ENCODE measurements at regions not wholly inside any gene's neighbourhood (a gene's known extent, or its start where the extent isn't known, plus 50 kb on each side); places are given as distances from the start of the nearest gene placed in this dataset.

DNA sequence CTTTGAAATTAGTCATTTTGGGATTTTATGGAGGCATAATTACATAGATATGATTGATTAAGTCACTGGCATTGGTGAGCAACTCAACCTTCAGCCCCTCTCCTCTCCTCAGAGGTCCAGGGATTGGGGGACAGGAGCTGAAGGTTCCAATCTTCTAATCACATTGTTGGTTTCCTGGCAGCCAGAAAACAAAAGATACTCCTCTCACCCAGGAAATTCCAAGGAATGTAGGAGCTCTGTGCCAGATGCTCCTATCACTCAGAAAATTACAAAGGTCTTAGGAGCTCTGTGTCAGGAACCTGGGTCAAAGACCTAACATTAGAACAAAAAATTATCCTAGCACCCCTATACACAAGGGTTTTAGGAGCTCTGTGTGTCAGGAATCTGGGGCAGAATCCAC lies 679.7 kb upstream of the ID4 start:
- Histone ChIP-seq H3K79me2 (ENCODE audit: insufficient read depth, low read length) (no peaks in the 10 kb centered on the region), H4K20me1 (ENCODE audit: insufficient read depth) (no peaks in the 10 kb centered on the region), H3K9ac (ENCODE audit: low read length) (no peak overlapping the region), H3K36me3 (ENCODE audit: control insufficient read depth in 1 of 2, insufficient read depth in 2 of 2, low read length in 2 of 2) (no peaks in the 10 kb centered on the region), H3K4me3 (replicated peaks in 1 of 2; ENCODE audit: low read depth in 1 of 2, low read length in 2 of 2) (no peak overlapping the region), H3K27me3 (ENCODE audit: insufficient read depth, low read length) (no peaks in the 10 kb centered on the region), H3K9me2 (ENCODE audit: insufficient read depth) (no peaks in the 10 kb centered on the region), H3K9me3 (ENCODE audit: control insufficient read depth in 1 of 2, insufficient read depth in 1 of 2, low read depth in 1 of 2, low read length in 2 of 2) (no peaks in the 10 kb centered on the region), H3K27ac (ENCODE audit: low read depth, low read length) (no peak overlapping the region), H3K4me1 (ENCODE audit: control insufficient read depth in 1 of 2, insufficient read depth in 2 of 2, low read length in 2 of 2) (no peaks in the 10 kb centered on the region), H3K4me2 (ENCODE audit: low read length) (no peak overlapping the region), H2AFZ (ENCODE audit: low read depth, low read length, poor library complexity, severe bottlenecking) (no peak overlapping the region)
- no TSS peak for BruUV-seq (replicated peaks)
- DNase-seq (ENCODE audit: low read depth, low spot score): no peak
- no peak for TF ChIP-seq TCF7L2 (IDR thresholded peaks at IDR 0.05; ENCODE audit: borderline replicate concordance, extremely low read depth, insufficient read depth, insufficient read length)
- TF ChIP-seq EZH2phosphoT487 (IDR thresholded peaks at IDR 0.05; ENCODE audit: borderline replicate concordance): no peak
- TF ChIP-seq CTCF (IDR thresholded peaks at IDR 0.05 in 2 of 3, conservative IDR thresholded peaks at IDR 0.05 in 1 of 3; ENCODE audit: borderline replicate concordance in 1 of 3, insufficient read depth in 1 of 3, low read depth in 2 of 3, low read length in 2 of 3): no peak
- no peak for TF ChIP-seq JUND (IDR thresholded peaks at IDR 0.05)
- no peak for TF ChIP-seq EZH2 (IDR thresholded peaks at IDR 0.05)
- no peak for TF ChIP-seq SP1 (IDR thresholded peaks at IDR 0.05; ENCODE audit: low read depth)
- no peak for TF ChIP-seq RAD21 (IDR thresholded peaks at IDR 0.05; ENCODE audit: low read depth)
- no peak for TF ChIP-seq SRF (IDR thresholded peaks at IDR 0.05; ENCODE audit: low read depth)
- ChIA-PET CTCF (no interaction called here), RAD21 (ENCODE audit: low non-redundant PET in 1 of 2, low total read pairs in 2 of 2, uncharacterized antibody in 2 of 2, unreplicated experiment in 2 of 2) (no interaction called here), POLR2A (no interaction called here)
- no peak for ATAC-seq
- intact Hi-C loops (cut with micrococcal nuclease): no loop called here

DNA sequence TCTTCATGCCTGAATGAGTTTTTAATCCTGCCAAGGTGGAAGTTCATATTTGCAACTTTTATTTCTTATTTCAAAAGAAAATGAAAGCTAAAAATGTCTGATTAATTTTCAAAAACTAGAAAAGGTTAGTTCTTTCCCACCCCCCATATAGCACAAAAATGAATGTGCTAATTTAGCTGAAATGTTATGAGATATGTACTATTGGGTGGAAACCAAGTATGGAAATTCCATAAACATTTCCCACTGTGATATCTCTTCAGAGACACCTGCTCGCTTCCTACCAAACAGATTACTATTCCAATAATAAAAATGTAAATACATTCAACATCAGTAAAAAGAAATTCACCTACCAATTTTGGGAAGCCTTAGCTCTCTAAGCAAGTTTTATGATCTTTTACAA lies 678.6 kb upstream of the ID4 start:
- no peaks in the 10 kb centered on the region for H3K4me1 ChIP-seq (ENCODE audit: control insufficient read depth in 1 of 2, insufficient read depth in 2 of 2, low read length in 2 of 2)
- ChIA-PET RAD21 (ENCODE audit: low non-redundant PET in 1 of 2, low total read pairs in 2 of 2, uncharacterized antibody in 2 of 2, unreplicated experiment in 2 of 2) (no interaction called here), CTCF (no interaction called here), POLR2A (no interaction called here)
- H3K27me3 ChIP-seq (ENCODE audit: insufficient read depth, low read length): no peaks in the 10 kb centered on the region
- H3K9ac ChIP-seq (ENCODE audit: low read length): no peak overlapping the region
- ATAC-seq: no peak
- H3K27ac ChIP-seq (ENCODE audit: low read depth, low read length): no peak overlapping the region
- no peak for DNase-seq (ENCODE audit: low read depth, low spot score)
- no peak overlapping the region for H3K4me2 ChIP-seq (ENCODE audit: low read length)
- H3K9me3 ChIP-seq (ENCODE audit: control insufficient read depth in 1 of 2, insufficient read depth in 1 of 2, low read depth in 1 of 2, low read length in 2 of 2): no peaks in the 10 kb centered on the region
- no TSS peak for BruUV-seq (replicated peaks)
- H3K79me2 ChIP-seq (ENCODE audit: insufficient read depth, low read length): no peaks in the 10 kb centered on the region
- no peaks in the 10 kb centered on the region for H4K20me1 ChIP-seq (ENCODE audit: insufficient read depth)
- no peaks in the 10 kb centered on the region for H3K9me2 ChIP-seq (ENCODE audit: insufficient read depth)
- H3K4me3 ChIP-seq (replicated peaks in 1 of 2; ENCODE audit: low read depth in 1 of 2, low read length in 2 of 2): no peak overlapping the region
- H2AFZ ChIP-seq (ENCODE audit: low read depth, low read length, poor library complexity, severe bottlenecking): no peak overlapping the region
- intact Hi-C loops (cut with micrococcal nuclease): no loop called here
- no peaks in the 10 kb centered on the region for H3K36me3 ChIP-seq (ENCODE audit: control insufficient read depth in 1 of 2, insufficient read depth in 2 of 2, low read length in 2 of 2)
- TF ChIP-seq CBX3 (IDR thresholded peaks at IDR 0.05; ENCODE audit: low read depth) (no peak), JUND (IDR thresholded peaks at IDR 0.05) (no peak), SP1 (IDR thresholded peaks at IDR 0.05; ENCODE audit: low read depth) (no peak), TCF7L2 (IDR thresholded peaks at IDR 0.05; ENCODE audit: borderline replicate concordance, extremely low read depth, insufficient read depth, insufficient read length) (no peak), EZH2phosphoT487 (IDR thresholded peaks at IDR 0.05; ENCODE audit: borderline replicate concordance) (no peak), ZFX (IDR thresholded peaks at IDR 0.05) (no peak), CTCF (IDR thresholded peaks at IDR 0.05 in 2 of 3, conservative IDR thresholded peaks at IDR 0.05 in 1 of 3; ENCODE audit: borderline replicate concordance in 1 of 3, insufficient read depth in 1 of 3, low read depth in 2 of 3, low read length in 2 of 3) (no peak), POLR2A (IDR thresholded peaks at IDR 0.05; ENCODE audit: borderline replicate concordance, extremely low read depth, insufficient read depth, insufficient read length) (no peak), FOSL1 (IDR thresholded peaks at IDR 0.05; ENCODE audit: low read depth) (no peak)
- TF ChIP-seq, protein P1, sequence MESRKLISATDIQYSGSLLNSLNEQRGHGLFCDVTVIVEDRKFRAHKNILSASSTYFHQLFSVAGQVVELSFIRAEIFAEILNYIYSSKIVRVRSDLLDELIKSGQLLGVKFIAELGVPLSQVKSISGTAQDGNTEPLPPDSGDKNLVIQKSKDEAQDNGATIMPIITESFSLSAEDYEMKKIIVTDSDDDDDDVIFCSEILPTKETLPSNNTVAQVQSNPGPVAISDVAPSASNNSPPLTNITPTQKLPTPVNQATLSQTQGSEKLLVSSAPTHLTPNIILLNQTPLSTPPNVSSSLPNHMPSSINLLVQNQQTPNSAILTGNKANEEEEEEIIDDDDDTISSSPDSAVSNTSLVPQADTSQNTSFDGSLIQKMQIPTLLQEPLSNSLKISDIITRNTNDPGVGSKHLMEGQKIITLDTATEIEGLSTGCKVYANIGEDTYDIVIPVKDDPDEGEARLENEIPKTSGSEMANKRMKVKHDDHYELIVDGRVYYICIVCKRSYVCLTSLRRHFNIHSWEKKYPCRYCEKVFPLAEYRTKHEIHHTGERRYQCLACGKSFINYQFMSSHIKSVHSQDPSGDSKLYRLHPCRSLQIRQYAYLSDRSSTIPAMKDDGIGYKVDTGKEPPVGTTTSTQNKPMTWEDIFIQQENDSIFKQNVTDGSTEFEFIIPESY (IDR thresholded peaks at IDR 0.05; ENCODE audit: extremely low read depth, insufficient replicate concordance, low read length): no peak
- TF ChIP-seq, protein P2, sequence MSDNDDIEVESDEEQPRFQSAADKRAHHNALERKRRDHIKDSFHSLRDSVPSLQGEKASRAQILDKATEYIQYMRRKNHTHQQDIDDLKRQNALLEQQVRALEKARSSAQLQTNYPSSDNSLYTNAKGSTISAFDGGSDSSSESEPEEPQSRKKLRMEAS (IDR thresholded peaks at IDR 0.05): no peak
